Left renal pelvis (tissue), 4 donors: ENCODE measurements at regions not wholly inside any gene's neighbourhood (a gene's known extent, or its start where the extent isn't known, plus 50 kb on each side); places are given as distances from the start of the nearest gene placed in this dataset.
A peak's percentile ranks its signal among the peaks of the same experiment; 100 is the strongest.
"Not testable (repeated sequence)": the region's sequence is repeated elsewhere in the genome, so short reads cannot be mapped to it uniquely, and the experiment has no call there.

Experiments used
- DNase-seq, 4 donors: peaks; one replicate each; pipeline ENCODE4 v3.0.0-alpha.2; 2013; ENCODE audit warnings: low read depth in 4 of 4, low spot score in 3 of 4

DNA sequence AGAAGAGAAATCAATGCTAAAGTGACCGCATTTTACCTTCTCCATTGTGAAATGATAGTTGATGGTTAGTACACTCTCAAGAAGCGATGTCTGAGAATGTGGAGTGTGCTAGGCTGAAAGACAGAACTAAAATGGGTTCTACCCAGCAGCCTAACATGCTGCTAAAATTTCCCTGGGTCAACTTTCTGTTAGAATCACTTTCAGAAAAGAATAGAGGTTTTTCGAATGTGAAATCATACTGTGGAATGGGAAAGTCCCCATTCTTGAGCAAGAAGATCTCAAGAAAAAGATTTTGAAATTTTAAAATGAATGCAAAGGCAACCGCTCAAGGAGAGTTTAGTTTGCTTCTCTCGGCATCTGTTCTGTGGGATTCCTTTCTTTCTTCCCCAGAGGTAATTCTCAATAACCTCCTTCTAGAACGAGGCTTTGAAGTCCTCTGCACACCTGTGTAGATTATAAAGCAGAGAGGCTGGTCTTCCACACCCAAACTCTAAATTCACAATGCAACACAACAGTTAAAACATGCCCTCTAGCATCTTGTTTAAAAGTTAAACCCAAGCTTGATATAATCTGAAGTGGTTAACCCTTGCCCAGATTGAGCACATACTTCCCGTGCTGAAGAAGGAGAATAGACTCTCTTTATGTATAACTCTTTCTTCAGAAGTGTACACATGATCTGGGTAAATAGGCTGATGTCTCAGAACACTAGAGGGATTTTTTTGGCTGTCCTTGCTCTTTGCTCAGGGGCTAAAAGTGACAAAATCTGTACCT, 208.7 kb upstream of the KLF3 start:
- no peak for DNase-seq

DNA sequence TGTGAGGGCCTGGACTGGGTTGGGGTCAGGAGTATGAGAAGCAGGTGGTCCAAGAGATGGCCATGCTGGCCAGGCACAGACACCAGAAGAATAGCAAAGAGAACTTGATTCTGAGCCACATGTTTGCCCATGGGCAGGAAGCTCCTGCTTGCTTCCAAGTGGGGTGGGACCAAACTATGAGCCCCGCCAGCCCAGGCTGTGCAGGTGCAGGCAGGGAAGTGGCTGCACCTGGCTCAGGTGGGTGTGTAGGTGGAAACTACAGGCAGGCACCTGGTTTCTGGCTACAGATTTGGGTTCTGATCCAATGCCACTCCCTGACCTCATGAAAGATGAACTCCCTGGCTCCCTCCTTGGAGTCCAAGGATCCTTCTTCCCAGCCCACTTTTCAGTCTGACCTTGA, 207.9 kb upstream of the KLF3 start:
- DNase-seq, result no peak

DNA sequence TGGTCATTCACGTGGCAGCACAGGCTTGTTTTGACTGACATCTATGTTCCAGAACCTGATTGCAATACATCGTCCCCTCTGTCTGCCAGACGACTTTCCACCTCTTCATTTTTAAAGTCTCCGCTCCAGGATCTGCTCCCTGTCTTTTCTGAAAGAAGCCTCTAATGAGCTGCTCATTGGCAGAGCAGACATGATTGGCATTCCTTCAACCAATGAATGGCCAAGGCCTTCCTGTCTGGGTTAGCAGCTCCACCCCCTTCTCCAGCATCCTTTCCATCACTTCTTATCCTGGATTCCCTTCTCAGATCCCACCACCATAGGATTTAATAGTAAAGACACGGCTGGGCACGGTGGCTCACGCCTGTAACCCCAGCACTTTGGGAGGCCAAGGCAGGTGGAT, 202.7 kb upstream of the KLF3 start:
- no peak for DNase-seq

DNA sequence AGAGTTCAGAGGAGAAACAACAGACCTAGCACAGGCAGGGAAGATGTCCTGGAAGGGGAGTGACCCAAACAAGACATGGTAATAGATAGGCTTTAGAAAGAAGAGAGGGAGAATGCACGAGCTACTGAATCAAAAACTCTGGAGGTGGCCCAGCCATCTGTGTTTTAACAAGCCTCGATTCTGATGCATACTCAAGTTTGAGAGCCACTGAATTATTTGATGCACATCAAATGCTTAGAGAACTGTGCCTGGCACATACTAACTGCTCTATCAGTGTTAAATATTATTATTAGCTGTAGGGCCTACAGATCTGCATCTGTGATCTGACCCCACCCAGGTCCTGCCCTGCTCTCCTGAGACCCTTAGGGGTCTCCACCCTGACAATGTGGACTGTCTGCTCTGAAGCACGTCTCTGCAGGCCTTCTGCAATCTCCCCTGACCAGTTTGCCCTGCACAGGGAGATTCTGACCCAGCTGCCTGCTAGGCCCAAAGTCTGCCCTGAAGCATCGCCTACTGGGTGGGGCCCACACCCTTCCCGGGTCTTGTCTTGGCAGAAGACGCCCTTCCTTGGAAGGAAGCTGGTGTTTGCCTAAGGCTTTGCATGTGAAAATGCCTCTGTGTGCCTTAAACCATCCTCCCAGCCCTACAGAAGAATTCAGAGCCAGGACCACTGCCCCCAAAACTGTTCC, 201.5 kb upstream of the KLF3 start:
- DNase-seq, result no peak

DNA sequence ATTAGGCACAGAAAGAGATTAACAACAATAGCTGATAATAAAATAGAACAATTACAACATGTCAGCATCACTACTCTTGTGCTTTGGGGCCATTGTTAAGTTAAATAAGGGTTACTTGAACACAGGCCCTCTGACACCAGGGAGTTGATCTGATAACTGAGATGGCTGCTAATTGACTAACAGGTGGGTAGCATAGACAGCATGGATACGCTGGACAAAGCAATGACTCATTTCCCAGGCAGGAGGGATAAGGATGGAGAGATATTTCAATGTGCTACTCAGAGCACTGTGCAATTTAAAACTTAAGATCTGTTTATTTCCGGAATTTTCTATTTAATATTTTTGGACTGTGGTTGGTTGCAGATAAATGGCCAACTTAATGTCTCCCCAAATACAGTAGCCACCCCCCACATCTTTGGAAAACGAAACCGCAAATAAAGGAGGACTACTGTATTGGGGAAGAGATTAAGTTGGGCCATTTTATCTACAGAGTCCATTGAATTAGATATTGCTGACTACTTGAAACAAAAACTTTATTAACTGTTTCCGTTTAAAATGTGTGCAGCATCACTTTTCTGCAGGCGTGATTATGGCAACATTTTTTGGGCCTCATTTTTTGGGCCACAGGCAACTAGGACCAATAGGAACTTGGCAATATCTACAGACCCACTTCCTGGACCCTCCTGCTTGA, 200.6 kb upstream of the KLF3 start:
- DNase-seq, result no peak

DNA sequence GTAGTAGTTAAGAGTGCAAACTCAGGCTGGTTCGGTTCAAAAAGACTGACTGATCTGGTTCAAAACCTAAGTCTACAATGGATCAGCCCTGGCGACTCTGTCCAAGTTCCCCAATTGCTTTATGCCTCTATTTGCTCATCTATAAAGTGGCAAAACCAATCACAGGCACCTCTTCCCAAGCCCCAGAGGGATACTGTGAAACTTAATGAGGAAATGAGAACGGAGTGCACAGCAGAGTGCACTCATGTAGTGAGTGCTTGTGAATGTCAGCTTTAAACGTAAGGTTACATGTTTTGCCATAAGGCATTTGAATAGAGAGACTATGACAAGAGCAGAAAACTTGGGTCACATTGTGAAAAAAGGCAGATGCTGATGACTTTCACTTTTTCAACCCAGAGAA, 199.7 kb upstream of the KLF3 start:
- DNase-seq, result no peak

DNA sequence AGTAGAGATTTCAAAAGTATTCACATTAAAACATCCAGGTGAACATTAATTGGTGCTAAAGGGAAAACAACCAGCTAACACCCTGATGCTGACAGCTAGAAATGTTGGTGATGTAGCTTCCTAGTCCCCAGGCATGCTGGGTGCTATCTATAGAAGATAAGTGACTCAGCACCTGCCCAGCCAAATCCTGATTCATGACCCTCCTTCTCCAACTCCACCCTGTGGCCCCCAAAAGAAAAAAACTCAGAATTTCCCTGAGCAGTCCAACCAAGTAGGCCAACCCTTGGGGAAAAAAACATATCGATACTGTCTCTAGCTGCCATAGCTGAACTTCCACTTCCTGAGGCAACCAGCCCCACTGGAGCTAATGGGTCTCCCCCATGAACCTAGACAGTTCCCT, 197.6 kb upstream of the KLF3 start:
- DNase-seq, result no peak

DNA sequence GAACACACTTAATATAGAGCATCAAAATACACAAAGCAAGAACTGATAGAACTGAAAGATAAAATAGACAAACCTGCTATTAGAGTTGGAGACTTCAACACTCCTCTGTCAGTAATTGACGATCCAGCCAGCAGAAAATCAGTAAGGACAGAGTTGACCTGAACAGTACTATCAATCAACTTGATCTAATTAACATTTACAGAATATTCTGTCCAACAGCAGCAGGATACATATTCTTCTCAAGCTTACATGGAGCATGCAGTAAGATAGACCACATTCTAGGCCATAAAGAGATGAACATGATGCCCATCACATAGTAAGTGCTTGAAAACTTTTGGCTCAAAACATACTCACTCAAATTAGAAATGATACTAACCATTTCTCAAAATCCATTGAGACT, 196.7 kb upstream of the KLF3 start:
- no peak for DNase-seq

DNA sequence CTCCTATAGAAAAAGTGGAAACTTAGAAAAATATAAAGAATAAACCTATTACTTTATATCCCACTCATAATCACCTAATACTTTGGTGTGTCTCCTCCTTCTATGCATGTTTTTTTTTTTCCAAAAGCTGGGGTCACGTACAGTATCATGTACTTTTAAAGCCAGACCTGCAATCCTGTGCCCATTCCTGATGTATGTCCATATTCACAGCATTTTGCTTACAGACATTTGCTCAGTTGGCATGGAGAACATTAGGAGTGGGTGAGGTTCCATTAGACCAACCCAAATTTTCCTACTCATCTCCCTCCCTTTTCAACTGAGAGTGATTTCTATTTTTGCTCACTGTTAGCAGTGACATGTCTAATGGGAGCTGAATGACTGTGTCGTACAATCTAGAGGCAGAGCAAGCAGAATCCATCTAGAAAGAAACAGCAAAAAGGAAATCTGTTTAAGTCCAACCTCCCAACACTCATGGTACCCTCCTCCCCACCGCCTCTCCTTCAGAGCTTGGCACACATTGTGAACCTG, 195.6 kb upstream of the KLF3 start:
- no peak for DNase-seq

DNA sequence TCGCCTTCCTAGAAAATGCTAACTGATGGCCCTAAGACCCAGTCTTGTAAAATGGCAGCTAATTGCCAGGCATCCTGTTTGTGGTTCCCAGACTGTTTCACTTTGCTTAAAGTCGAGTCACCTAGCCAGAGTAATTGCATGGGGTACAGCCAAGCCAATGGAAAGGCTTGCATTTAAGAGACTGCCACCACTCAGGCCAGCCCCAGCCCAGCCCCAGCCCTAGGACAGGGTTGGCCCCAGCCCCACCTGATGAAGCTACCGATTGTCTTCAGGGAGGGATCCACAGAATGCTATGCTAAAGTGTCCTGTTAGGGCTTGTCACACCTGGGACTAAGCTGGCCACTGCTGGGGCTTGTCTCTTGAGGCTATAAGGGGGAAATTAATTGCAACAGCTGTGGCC, 194.6 kb upstream of the KLF3 start:
- no peak for DNase-seq

DNA sequence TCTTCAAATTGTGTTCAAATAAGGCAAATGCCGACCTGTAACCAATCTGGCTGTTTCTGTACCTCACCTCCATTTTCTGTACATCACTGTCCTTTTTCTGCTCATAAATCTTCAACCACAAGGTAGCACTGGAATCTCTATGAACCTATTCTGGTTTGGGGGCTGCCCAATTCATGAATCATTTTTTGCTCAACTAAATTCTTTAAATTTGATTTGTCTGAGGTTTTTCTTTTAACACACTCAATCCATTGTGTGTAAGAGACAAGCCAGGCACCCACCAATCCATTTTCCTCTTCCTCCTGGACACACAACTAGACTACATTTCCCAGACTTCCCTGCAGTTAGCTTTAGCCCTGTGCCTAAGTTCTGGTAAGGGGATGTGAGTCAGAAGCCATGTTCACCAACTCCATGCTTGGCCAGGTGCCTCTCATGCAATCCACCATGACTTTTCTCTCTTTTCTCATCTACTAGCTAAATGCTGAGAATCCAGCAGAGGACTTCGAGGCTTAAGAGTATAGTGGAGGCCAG, 193.2 kb upstream of the KLF3 start:
- no peak for DNase-seq

DNA sequence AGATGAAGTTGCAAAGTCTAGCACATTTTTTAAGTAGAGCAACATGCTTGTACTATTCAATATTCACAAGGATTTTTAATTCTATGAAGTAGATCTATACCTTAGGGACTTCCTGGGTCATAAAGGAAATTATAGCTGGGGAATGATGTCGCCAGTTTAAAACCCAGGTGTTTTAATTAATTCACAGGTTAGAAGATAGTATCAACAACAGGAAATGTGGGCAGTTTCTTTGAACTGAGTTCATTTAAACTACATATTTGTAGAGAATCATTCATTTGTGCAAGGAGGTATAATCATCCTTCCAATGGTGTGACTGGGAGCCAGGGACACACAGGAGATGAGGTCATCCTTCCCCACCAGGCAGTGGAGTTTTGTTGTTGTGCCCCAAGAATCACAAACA, 181.3 kb upstream of the KLF3 start:
- DNase-seq, result no peak

DNA sequence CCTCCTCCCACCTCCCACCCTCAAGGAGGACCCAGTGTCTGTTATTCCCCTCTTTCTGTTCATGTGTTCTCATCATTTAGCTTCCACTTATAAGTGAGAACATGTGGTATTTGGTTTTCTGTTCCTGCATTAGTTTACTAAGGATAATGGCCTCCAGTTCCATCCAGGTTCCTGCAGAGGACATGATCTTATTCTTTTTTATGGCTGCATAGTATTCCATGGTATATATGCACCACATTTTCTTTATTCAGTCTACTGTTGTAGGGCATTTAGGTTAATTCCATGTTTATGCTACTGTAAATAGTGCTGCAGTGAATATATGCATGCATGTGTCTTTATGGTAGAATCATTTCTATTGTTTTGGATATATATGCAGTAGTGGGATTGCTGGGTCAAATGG, 180.4 kb upstream of the KLF3 start:
- not testable (repeated sequence) for DNase-seq

DNA sequence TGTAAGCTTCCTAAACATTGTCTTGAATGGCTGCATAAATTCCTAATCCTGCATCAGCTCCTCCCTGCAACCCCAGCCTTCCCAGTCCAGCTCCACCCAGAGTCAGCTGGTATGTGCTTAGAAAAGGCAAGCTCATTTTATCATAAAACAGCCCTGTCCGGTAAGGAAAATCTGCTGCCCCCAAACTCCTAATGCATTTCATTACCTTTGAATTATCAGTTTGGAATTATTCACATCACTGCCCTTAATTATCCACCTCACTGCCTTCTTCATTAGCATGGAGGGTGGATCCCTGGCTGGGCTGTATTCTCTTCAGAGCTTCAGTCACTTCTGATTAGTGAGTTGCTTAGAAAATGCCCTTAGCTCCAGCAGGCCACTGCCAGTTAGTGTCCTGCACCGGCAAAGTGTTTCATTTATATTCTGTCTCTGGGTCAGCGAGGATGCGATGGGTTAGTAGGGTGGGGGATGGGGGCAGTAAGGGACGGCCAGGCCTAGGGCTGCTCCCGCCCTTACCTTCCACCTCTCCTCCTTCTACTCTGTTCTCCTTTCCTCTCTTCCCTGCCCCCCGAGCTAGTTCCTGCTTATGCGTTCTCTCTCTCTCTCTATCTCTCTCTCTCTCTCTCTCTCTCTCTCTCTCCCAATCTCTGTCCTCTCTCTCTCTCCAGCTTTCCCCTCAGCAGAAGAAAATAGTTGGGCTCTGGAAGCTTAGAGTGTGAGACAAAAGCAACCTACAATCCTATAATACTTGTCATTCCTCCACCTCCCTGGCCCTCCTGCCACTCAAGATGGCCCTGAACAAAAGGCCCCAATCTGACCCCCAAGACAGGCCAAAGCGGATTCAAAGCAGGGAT, 174.8 kb upstream of the KLF3 start:
- DNase-seq, result peak in 3 of 4 donors; percentile 26 to 32 (median 31)

DNA sequence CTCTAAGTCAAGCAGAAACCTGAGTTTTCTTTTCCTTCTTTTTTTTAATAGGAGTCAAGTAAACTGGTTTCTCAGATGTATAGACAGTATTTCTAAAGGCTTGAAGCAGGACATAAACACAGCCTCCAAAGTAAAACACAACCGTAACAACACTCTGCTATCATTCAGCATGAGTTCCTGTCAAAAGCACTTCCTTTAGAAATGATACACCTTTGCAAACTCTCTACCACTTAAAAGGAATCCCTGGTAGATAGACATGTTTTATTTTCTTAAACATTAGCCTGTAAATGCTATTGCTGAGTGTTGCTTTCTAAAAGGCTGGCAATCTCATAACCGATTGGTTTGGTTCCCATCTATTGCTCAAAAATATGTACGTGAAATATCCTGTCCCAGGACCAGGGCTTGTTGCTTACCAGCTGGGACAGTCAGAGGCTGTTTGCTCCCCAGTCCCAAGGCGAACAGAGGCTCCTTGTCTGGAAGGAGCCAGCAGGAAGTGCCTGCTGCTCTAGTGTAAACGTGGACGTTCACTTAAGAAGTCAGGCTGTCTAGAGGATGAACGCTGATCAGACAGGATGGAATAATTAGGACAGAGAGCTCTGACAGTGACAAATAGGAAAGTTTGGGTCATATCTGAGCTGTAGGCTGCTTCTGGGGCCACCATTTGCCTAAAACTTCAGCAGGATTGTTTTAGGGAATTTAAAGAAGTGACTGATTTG, 173.9 kb upstream of the KLF3 start:
- no peak for DNase-seq

DNA sequence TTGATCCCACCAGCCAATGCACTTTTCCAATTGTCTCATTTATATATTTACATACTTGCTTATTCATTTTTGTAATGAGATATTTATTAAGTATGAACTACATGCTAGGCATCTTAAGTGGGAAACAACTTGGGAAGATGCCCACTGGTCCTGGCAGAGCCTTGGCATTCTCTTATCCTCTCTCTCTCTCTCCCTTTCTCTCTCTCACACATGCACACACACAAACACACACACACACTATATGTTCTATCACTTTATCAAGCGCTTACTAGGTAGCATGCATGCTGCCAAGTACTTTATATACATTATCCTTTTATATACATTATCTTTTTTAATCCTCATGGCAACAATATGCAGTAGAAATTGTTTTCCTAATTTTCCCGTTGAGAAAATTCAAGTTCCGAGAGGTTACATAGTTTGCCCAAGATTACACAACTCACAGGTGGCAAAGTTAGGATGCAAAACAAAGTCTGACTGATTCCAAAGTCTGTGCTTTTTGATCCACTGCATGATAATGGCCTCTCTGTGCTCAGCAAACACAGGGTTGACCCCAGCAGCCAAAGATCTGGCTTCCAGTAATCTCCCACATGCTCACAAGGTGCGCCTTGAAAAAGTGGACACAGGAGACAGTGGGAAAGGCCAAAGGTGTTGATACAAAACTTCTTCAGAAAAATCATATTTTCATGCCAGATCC, 173.1 kb upstream of the KLF3 start:
- DNase-seq, result no peak

DNA sequence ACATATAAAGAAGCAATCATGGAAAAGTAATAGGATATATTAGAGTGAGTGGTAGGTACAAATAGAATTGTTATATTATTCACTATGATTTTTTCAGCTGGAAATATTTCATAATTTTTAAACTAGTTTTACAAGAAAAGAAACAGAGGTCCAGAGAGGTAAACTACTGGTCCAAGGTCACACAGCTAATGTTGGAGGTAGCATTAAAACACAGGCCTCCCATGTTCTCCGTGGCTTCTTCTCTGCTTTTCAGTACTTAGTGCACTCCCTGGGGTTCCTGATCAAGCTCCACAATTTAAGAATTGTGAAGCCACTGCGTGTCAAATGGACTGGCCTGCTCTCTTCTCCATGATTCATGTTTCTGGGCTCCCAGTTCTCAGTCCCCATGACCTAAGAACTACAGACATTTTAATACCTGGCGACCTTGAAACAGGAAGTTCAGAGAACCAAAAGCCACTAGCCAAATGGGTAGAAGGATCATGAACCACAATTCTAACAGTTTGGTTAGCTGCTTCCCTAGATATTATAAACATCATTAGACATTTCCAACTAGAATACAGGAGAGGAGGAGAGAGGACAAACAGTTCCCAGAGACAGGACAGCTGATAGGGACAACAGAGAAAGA, 172.0 kb upstream of the KLF3 start:
- DNase-seq, result no peak

DNA sequence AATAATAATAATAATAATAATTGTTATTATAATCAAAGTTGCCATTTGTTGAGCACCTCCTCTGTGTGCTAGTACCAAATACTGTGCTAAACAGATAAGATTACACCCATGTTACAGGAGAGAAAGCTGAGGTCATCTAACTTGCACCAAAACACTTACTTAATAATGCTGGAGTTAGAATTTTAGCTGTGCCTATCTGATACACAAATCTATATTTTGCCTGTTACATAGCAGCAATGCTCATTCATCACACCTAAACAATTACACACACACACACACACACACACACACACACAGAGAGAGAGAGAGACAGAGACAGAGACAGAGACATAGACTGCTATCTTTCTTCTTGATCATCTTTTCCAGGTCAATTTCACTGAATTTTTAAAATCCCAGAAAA, 170.9 kb upstream of the KLF3 start:
- DNase-seq, result no peak

DNA sequence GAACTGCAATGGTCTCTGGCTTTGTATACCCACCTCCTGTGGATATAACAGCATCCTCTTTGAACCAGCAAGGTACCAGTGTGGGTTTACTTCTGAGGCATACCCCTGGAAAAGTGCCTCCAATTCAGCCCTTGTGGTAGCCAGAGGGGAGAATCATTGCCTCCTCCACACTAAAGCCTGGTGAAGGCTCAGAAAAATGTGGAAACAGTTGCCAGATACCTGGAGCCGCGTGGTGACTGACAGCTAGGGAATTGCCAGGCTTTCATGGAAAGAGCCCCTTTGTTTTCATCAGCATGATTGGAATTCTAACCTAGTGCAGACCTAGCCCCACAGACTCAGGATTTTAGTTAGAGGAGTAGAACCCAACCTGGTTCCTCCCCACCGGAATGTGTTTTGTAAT, 168.6 kb upstream of the KLF3 start:
- DNase-seq, result no peak
